Activated T-helper 1 cell treated with anti-CD3 and anti-CD28 coated beads, Interleukin-12 subunit alpha, Interleukin-12 subunit beta, Interleukin-2, Interleukin-4 antibody, amounts not matched to agents 30 ng/mL and 10 ng/mL and 1 ng/mL, durations not matched to agents 14 hours and 24 hours and 36 hours (primary cell): ENCODE measurements at regions not wholly inside any gene's neighbourhood (a gene's known extent, or its start where the extent isn't known, plus 50 kb on each side); places are given as distances from the start of the nearest gene placed in this dataset.

Experiments used
- DNase-seq: peaks from one replicate; pipeline ENCODE4 v3.0.0; 2021; ENCODE audit warnings: low spot score
- H3K27ac Mint-ChIP-seq: one replicate; pipeline ENCODE4 v1.8.0; 2021; ENCODE audit warnings: mild to moderate bottlenecking, mixed read lengths
- H3K27me3 Mint-ChIP-seq: one replicate; pipeline ENCODE4 v1.8.0; 2022; ENCODE audit warnings: mild to moderate bottlenecking, moderate library complexity, mixed read lengths; ENCODE audit not compliant: insufficient read depth
- H3K36me3 Mint-ChIP-seq: one replicate; pipeline ENCODE4 v1.8.0; 2021; ENCODE audit warnings: low read depth, mixed read lengths
- H3K4me1 Mint-ChIP-seq: one replicate; pipeline ENCODE4 v1.8.0; 2021; ENCODE audit warnings: low read depth, mixed read lengths
- H3K4me3 Mint-ChIP-seq: one replicate; pipeline ENCODE4 v1.8.0; 2021; ENCODE audit warnings: mild to moderate bottlenecking, moderate library complexity, mixed read lengths
- H3K9me3 Mint-ChIP-seq: one replicate; pipeline ENCODE4 v1.8.0; 2021; ENCODE audit warnings: mixed read lengths
- intact Hi-C: fragments of 100-400 bp; cut with micrococcal nuclease; formaldehyde crosslinking; loops from one replicate; pipeline ENCODE4 v1.15.1; 2024

DNA sequence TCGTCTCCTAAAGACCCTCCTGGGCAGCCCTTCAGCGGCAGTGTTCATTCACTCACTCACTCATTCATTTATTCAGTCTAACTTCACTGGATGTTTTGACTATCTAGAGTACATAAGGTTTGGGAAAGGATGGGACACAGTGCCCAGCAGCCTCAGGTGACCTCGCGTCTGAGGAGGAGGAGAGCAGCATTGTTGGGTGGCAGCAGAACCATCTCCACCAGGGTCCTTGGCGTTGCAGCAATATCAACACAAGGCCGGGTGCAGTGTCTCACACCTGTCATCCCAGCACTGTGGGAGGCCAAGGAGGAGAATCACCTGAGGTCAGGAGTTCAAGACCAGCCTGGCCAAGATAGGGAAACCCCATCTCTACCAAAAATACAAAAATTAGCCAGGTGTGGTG, 408.0 kb downstream of the BRD1 start:
- Mint-ChIP-seq H3K27ac (no peak overlapping the region), H3K9me3 (no peaks in the 10 kb centered on the region), H3K36me3 (no peaks in the 10 kb centered on the region), H3K27me3 (peaks cover 1% of the 10 kb centered on the region), H3K4me1 (no peaks in the 10 kb centered on the region), H3K4me3 (no peak overlapping the region)
- DNase-seq, result no peak
- intact Hi-C loops, result no loop called here

DNA sequence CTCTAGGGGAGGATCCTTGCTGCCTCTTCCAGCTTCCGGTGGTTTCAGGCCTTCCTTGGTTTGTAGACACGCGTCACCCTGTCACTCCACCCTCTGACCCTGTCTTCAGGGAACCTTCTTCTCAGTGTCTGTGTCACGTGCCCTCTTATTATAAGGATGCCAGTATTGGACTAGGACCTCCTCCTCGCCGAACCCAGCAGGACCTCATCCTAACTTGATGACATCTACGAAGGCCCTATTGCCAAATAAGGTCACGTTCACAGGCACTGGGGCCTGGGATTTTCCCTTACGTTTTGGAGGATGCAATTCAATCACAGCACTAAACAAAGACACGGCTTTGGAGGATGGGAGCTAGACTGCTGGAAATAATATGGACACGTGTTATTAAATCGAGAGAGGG, 408.7 kb downstream of the BRD1 start:
- H3K27me3 Mint-ChIP-seq, result no peaks in the 10 kb centered on the region
- intact Hi-C loops, result no loop called here
- no peak for DNase-seq
- no peak overlapping the region for H3K27ac Mint-ChIP-seq
- no peaks in the 10 kb centered on the region for H3K36me3 Mint-ChIP-seq
- no peaks in the 10 kb centered on the region for H3K9me3 Mint-ChIP-seq
- H3K4me3 Mint-ChIP-seq, result no peak overlapping the region
- H3K4me1 Mint-ChIP-seq, result no peaks in the 10 kb centered on the region

GRCh38 chr22:49418341-49418894, 409.3 kb downstream of the BRD1 start:
- intact Hi-C loops, result no loop called here
- Mint-ChIP-seq H3K4me1 (no peaks in the 10 kb centered on the region), H3K4me3 (no peak overlapping the region), H3K27ac (no peak overlapping the region), H3K36me3 (no peaks in the 10 kb centered on the region), H3K9me3 (no peaks in the 10 kb centered on the region), H3K27me3 (no peaks in the 10 kb centered on the region)
- DNase-seq, result no peak

DNA sequence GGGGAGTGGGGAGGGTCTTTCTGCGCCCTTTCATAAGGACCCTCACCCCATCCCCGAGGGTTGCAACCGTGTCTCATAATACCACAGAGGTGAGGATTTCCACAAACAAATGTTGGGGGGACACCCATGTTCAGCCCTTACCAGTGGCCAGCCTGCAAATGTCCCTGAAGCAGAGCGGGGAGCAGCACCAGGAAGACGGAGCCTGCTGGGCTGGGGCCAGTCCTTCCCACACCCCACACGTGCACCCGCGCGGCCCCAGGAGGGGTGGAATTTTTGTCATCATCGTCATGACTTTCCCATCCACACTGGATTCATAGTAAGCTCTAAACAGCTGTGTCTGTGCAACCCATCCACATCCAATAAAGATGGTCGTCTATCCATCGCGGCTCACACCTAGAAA, 409.8 kb downstream of the BRD1 start:
- Mint-ChIP-seq H3K27ac (no peak overlapping the region), H3K4me3 (no peak overlapping the region), H3K4me1 (no peaks in the 10 kb centered on the region), H3K36me3 (no peaks in the 10 kb centered on the region), H3K9me3 (no peaks in the 10 kb centered on the region), H3K27me3 (no peaks in the 10 kb centered on the region)
- DNase-seq, result no peak
- intact Hi-C loops, result no loop called here

GRCh38 chr22:49417326-49417725, 410.3 kb downstream of the BRD1 start:
- H3K36me3 Mint-ChIP-seq, result no peaks in the 10 kb centered on the region
- no peak overlapping the region for H3K27ac Mint-ChIP-seq
- H3K27me3 Mint-ChIP-seq, result no peaks in the 10 kb centered on the region
- intact Hi-C loops, result no loop called here
- no peaks in the 10 kb centered on the region for H3K9me3 Mint-ChIP-seq
- no peaks in the 10 kb centered on the region for H3K4me1 Mint-ChIP-seq
- no peak overlapping the region for H3K4me3 Mint-ChIP-seq
- DNase-seq, result no peak

- H3K36me3 Mint-ChIP-seq, result no peaks in the 10 kb centered on the region
- no peaks in the 10 kb centered on the region for H3K4me1 Mint-ChIP-seq
- H3K9me3 Mint-ChIP-seq, result no peaks in the 10 kb centered on the region
- intact Hi-C loops, result no loop called here
- H3K27me3 Mint-ChIP-seq, result no peaks in the 10 kb centered on the region
- DNase-seq, result no peak
- H3K27ac Mint-ChIP-seq, result no peak overlapping the region
- H3K4me3 Mint-ChIP-seq, result no peak overlapping the region
Observed at GRCh38 chr22:49415151-49415951, 412.3 kb downstream of the BRD1 start.

DNA sequence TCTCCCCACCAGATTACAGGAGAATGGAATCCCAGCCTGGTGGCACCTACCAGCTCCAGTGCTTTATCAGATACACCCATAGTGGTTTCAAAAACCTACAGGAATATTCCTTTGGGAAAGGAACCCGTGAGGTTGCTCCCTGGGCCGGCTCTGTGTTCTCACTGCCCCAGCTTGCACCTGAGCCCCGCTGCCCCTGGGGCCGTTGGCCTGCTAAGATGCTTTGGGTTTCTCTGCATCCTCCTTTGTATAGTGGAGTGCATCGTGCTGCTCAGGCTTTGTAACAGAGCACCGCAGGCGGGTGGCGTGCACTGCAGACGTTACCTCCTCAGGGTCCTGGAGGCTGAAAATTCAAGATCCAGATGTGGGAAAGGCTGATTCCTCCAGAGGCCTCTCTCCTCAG, 414.1 kb downstream of the BRD1 start:
- Mint-ChIP-seq H3K27me3 (no peaks in the 10 kb centered on the region), H3K36me3 (no peaks in the 10 kb centered on the region), H3K4me1 (no peaks in the 10 kb centered on the region), H3K4me3 (no peak overlapping the region), H3K9me3 (no peaks in the 10 kb centered on the region), H3K27ac (no peak overlapping the region)
- intact Hi-C loops, result no loop called here
- no peak for DNase-seq

DNA sequence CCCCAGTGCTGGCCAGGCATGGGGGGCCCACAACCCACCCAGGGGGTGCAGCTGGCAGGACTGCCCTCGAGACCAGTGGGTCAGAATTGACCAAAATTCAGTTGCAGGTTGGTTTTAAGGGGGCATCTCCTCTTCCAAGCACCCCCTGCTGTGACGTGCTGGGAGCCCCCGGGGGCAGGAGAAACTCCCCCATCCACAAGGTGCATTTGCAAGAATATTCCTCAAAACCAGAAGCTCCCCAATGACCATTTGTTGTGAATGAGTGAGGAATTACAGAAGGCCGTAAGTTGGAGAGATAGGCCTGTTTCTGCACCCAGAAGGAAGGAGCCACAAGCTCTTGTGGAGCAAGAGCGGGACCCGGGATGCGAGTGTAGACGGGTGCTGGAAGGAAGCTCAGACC, 414.5 kb downstream of the BRD1 start:
- Mint-ChIP-seq H3K27ac (no peak overlapping the region), H3K4me1 (no peaks in the 10 kb centered on the region), H3K4me3 (no peak overlapping the region), H3K36me3 (no peaks in the 10 kb centered on the region), H3K9me3 (no peaks in the 10 kb centered on the region), H3K27me3 (no peaks in the 10 kb centered on the region)
- DNase-seq, result no peak
- intact Hi-C loops, result no loop called here

DNA sequence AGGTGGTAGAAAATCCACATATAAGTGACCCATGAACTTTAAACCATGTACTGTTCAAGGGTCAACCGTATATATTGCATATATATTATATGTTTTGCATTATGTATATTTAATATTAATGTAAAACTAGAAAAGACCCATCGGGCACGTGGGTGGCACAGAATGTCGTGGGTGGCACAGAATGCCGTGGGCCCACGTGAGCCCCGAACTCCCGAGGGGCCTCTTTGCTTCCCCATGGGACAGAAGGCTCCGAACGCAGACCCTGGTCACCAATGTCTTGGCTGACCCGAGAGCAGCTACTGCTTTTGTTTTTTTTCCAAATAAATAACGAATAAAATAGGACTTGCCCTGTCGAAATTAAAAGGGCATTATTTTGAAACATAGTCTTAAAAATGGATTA, 415.4 kb downstream of the BRD1 start:
- no peaks in the 10 kb centered on the region for H3K9me3 Mint-ChIP-seq
- H3K4me3 Mint-ChIP-seq, result no peak overlapping the region
- no peaks in the 10 kb centered on the region for H3K27me3 Mint-ChIP-seq
- no peaks in the 10 kb centered on the region for H3K4me1 Mint-ChIP-seq
- no peak overlapping the region for H3K27ac Mint-ChIP-seq
- intact Hi-C loops, result no loop called here
- no peak for DNase-seq
- no peaks in the 10 kb centered on the region for H3K36me3 Mint-ChIP-seq

GRCh38 chr22:49411236-49411635, 416.4 kb downstream of the BRD1 start:
- H3K4me1 Mint-ChIP-seq, result no peaks in the 10 kb centered on the region
- no peak overlapping the region for H3K27ac Mint-ChIP-seq
- H3K27me3 Mint-ChIP-seq, result peaks cover 4% of the 10 kb centered on the region
- no peak overlapping the region for H3K4me3 Mint-ChIP-seq
- intact Hi-C loops, result no loop called here
- H3K36me3 Mint-ChIP-seq, result no peaks in the 10 kb centered on the region
- no peaks in the 10 kb centered on the region for H3K9me3 Mint-ChIP-seq
- no peak for DNase-seq

GRCh38 chr22:49408102-49408836, 419.4 kb downstream of the BRD1 start:
- no peaks in the 10 kb centered on the region for H3K9me3 Mint-ChIP-seq
- no peak overlapping the region for H3K4me3 Mint-ChIP-seq
- peaks cover 4% of the 10 kb centered on the region for H3K27me3 Mint-ChIP-seq
- H3K36me3 Mint-ChIP-seq, result no peaks in the 10 kb centered on the region
- H3K4me1 Mint-ChIP-seq, result no peaks in the 10 kb centered on the region
- H3K27ac Mint-ChIP-seq, result no peak overlapping the region
- no peak for DNase-seq
- intact Hi-C loops, result no loop called here

DNA sequence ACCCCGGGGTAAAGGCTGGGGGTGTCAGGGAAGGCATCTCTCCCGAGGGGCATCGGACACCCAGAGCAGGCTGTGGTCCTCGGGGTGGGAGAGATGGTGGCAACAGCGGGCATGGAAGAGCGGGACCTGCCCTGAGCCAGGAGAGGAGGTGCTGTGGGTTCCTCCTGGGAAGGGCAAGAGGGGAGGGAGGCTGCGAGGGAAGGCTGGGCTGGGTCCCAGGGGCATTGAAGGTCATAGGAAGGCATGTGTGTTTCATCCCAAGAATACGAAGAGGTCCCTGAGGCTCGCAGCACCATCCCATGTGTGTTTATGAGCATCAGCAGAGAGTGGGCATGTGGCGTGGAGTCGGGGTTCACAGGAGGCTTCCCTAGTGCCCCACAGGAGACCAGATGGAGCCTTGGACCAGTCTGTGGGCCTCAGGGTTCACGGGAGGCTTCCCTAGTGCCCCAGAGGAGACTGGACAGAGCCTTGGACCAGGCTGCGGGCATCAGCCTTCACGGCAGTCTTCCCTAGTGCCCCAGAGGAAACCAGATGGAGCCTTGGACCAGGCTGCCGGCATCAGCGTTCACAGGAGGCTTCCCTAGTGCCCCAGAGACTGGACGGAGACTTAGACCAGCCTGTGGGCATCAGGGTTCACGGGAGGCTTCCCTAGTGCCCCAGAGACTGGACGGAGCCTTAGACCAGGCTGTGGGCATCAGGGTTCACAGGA, 420.6 kb downstream of the BRD1 start:
- intact Hi-C loops, result no loop called here
- DNase-seq, result no peak
- Mint-ChIP-seq H3K4me3 (no peak overlapping the region), H3K27ac (no peak overlapping the region), H3K36me3 (no peaks in the 10 kb centered on the region), H3K27me3 (peaks cover 4% of the 10 kb centered on the region), H3K4me1 (no peaks in the 10 kb centered on the region), H3K9me3 (no peaks in the 10 kb centered on the region)

DNA sequence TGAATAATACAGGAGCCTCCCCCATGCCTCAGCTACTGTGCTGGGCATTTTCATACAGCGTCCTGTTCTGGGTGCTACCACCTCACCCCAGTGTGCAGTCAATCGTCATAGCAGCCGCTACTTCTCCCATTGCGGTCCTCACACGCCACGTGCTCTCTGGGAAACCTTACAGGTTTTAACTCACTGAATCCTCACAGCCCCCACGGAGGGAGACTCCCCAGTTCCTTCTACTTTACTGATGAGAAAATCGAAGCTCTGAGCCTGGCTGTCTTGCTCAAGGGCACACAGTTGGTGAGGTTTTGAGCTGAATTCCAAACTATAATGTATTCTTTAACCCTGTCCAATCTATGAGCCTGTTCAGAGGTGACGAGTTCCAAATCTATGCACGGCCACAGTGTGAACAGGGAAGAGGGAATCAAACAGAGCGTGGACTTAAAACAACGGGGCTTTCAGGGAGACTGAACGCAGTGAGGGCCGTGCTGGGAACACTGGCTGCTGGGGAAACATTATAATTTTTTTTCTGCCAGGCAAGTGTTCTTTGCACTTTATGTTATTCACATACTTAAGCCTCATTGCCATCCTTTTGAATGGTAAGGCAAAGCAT, 421.5 kb downstream of the BRD1 start:
- no peak for DNase-seq
- H3K4me1 Mint-ChIP-seq, result no peaks in the 10 kb centered on the region
- no peaks in the 10 kb centered on the region for H3K36me3 Mint-ChIP-seq
- intact Hi-C loops, result no loop called here
- H3K27ac Mint-ChIP-seq, result no peak overlapping the region
- no peaks in the 10 kb centered on the region for H3K9me3 Mint-ChIP-seq
- H3K4me3 Mint-ChIP-seq, result no peak overlapping the region
- H3K27me3 Mint-ChIP-seq, result peaks cover 4% of the 10 kb centered on the region
